IPS DF 4.7 (cell line): ENCODE measurements at regions not wholly inside any gene's neighbourhood (a gene's known extent, or its start where the extent isn't known, plus 50 kb on each side); places are given as distances from the start of the nearest gene placed in this dataset.
"Not testable (repeated sequence)": the region's sequence is repeated elsewhere in the genome, so short reads cannot be mapped to it uniquely, and the experiment has no call there.

ENCODE experiments used
- DNase-seq: peaks from one replicate; pipeline ENCODE4 v3.0.0-alpha.2; 2013; ENCODE audit warnings: low spot score; ENCODE audit errors: extremely low read depth

DNA sequence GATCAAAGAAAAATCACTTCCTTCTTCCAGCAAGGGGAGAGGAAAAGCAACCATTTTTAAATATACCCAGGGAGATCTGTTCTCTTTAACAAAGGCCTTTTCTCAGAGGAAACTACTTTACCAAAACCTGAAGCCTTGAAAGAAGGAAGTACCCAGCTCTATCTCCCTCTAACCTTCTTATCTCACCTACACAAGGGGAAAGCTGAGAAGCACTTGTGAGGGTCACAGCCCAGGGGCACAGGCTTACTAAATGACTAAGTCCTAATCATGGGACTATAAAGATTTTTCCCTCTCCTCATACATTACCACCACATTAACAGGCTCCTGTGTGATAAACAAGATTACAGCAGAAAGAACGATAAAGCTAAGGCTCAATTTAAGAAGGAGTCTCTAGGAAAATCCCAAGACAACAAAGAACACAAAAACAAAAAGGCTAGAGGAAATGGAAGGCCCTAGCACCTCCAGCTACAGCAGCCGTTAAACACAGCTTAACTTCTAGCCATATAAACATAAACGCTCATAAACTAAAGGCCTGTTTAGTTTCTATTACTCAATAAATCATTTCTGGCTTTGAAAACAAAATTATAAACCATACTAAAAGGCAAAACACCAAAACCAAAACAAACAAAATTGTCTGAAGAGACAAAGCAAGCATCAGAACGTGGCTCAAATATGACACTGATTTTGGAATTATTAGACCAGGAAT lies 284.9 kb upstream of the ECI2 start:
- no peak for DNase-seq

DNA sequence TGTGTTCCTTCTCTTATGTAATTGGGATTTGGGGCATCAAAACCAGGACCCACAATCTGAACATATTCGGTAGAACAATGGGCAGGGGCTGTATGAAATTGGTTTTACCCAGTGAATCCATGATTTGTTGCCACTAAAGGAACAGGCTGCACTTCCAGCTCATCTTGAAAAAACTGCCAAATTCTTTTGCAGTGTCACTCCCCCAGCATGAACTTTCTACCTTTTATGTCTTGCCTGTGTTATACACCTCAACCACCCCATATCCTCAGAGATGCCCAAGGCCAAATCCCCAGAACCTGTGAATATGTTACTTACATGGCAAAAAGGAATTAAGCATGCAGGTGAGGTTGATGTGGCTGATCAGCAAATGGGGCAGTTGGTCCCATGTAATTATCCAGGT lies 280.2 kb upstream of the ECI2 start:
- no peak for DNase-seq

DNA sequence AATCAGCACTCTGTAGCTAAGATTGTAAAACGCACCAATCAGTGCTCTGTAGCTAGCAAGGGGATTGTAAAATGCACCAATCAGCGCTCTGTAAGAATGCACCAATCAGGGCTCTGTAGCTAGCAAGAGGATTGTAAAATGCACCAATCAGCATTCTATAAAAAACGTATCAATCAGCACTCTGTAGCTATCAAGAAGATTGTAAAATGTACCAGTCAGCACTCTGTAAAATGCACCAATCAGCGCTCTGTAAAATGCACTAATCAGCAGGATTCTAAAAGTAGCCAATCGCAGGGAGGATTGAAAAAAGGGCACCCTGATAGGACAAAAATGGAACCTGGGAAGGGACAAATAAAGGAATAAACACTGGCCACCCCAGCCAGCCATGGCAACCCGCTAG lies 278.7 kb upstream of the ECI2 start:
- DNase-seq = not testable (repeated sequence)

DNA sequence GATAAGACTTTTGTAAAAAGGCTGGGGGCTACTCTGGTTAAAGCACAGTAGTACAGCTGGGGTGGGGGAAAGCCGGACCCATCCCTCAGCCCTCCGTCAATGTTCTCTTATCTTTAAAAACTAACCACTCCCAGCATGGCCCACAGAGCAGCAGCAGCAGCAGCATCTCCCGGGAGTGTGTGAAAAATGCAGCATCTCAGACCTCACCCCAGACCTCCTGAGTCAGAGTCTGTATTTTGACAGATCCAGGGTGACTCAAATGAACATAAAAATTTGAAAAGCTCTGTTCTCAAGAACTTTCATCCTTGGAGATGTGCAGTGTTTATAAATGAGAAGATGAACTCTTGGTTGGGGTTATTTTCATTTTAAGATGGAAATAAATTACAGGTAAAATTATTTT lies 277.7 kb upstream of the ECI2 start:
- no peak for DNase-seq

DNA sequence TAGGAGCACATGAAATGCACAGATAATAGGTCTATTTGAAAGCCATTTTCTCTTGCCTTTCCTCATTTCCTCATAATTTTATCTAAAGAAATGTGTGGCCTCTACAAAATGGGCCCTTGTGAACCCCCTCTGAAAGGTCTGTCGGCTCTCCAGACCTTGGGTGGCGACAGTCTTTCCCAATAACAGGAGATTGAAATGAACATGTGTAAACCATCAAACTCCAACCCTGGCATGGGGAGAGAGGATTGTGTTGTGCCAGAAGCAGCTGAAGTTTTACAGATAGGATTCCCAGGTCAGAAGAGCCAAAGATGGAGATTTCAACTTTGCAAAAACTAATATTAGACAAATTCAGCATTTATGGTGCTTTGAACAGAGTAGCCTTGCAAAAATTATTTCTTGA lies 277.1 kb upstream of the ECI2 start:
- no peak for DNase-seq

GRCh38 chr6:4412077-4412476 lies 276.7 kb upstream of the ECI2 start:
- DNase-seq = no peak

DNA sequence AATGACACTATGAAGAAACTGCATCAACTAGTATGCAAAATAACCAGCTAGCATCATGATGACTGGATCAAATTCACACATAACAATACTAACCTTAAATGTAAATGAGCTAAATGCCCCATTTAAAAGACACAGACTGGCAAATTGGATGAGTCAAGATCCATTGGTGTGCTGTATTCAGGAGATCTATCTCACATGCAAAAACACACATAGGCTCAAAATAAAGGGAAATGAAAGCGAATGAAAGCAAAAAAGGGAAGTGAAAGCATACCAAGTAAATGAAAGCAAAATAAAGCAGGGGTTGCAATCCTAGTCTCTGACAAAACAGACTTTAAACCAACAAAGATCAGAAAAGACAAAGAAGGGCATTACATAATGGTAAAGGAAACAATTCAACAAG lies 272.3 kb upstream of the ECI2 start:
- DNase-seq = not testable (repeated sequence)

DNA sequence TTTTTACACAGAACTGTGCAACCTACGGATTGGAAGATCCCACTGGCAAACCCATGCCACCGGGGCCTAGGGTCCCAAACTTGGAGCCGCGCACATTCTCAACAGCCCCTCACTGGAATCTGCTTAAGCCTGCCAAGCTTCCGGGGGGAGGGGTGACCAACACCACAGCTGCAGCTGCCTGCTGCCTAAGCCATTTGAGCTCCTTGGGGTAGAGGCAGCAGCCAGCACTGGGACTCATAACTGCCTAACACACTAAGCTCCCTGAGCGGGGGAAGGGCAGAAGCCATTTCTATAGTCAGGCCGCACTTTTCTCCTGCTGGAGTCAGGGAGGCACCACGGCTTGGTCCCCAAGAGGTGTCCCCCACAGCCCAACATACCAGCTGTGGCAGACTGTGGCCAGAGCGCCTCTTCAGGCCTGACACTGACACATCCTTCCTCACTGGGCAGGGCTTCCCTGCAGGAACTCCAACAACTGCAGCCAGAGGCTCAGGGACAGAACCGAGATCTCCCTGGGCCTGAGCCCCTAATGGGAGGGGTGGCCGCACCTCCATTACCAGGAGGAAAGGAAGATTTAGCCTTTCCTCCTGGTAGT lies 270.3 kb upstream of the ECI2 start:
- no peak for DNase-seq

DNA sequence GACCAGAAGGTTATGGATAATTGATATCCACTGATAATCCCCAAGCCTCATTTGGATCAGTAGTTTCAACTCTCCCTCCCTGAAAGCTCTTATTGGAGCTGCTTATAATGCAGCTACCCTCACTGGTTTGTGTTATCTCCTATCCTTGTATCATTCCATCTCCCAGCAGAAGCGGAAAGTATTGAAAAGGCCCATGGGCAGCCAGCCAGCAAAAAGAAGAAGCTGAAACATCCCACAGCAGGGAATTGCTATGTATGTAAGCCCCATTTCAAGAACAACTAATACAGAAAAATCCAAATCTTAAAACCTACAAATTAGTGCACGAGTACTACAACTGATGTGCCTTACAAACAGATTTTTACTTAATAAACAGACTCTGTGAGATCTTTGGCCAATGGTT lies 269.0 kb upstream of the ECI2 start:
- no peak for DNase-seq

GRCh38 chr6:4403828-4404227 lies 268.5 kb upstream of the ECI2 start:
- DNase-seq = no peak

DNA sequence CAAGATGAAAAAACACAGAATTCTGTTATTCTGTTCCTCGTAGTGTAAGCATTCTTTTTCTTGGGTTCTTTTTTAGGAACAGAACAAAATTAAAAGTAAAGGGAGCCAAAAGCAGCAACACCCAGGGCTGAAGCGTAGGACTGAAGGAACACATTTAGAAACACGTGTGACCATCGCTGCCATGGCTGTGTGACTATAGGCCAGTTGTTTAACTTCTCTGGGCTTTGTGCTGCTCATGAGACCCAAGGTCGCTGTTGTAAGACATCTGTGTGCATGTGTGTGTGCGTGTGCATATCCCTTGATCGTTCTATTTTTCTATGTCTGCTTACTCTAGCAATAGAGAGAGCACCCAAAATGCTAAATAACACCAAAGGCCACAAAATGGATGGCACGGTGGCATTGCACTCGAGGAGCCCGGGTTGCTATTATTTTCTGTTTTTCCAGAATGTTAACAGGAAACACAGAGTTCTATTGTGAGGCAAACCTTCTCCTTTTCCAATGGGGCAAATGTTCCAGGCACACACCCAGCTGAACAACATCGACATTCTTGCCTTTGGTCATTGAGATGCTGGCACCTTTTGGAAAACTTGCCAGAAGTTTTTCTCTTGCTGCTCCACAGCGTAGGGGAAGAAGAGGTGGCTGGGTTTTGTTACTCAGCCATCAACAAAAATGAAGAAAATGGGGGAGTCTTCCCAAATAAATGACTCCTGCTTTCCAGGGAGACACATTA lies 267.8 kb upstream of the ECI2 start:
- DNase-seq = no peak

DNA sequence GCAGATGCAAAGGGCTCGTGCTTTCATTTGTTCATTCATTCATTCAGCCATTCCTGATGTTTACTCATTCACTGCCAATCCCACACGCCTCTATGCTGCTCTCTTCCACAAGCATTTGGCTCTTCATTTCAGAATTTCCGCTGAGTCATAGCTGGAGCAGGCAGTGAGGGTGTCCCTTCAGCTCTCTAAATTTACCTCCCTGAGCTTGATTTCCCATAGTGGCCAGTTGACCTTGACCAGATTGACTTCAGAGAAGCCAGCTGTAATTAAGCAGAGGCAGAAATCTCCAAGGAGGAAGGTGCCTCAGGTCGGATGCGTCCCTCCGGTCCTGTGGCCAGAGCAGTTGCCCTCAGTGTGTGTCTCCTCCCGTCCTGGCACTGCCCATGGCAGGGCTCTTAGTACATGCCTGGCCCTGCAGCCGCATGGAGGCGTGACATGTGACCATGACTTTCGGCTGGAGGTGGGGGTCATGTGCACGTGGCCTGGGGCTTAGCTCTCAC lies 267.2 kb upstream of the ECI2 start:
- no peak for DNase-seq

DNA sequence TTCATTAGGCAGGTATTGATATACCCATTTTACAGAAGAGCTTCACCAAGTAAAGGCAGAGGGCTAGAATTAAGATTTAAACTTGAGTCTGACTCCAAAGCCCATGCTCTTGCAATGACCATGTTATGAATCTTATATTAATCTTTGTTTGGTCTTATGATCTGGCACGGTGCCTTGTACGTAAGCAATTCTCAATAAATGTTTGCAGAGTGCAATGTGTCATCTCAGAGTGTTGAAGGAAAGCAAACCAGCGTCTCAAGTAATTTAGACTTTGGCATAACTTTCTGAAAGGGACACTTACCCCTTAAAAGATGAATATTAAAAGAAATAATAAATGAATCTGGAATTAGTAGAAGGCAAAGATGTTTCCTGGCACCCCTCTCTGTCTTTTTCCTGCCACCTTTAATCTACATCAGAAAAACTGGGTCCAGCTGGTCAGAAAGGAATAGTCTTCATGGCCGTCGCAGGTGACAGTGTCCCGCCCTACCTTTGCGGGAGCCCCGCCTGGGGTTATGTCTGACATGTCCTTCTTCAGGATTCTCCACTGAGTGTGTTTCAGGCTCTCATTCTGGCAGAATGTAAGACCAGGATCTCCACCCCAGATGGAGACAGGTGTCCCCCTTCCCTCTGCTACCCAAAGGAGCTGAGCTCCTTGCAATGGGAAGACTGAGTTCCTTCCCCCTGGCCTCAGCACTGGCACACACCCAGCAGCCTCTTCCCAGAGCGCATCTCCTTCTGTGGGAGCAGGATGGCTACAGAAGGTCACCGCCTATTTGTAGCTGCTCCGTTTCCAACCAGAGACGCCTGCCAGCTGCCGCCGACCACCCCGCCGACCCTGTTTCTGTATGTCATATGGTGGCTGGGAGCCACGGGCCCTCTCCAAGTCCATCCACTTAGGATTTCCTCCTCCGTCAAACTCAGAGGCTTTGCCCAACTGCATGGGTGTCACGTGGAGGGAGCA lies 266.3 kb upstream of the ECI2 start:
- DNase-seq = no peak

DNA sequence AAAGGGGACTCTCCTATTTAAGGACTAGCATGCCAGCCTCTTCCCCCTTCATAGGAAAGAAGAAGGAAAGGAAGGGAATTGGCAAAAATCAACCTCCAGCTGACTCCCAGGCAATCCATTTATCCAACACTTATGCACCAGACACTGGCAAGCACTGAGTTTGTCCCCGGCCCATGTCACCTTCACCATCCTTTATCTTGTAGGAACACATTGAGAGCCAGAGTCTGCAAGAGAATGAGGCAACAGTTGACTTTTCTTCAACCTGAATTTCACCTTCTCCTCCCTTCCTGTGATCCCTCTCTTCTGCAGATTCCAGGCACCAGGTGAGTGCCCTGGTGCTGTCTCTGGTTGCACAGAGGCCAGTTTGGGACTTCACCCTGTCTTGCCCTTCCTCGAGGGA lies 264.3 kb upstream of the ECI2 start:
- no peak for DNase-seq

DNA sequence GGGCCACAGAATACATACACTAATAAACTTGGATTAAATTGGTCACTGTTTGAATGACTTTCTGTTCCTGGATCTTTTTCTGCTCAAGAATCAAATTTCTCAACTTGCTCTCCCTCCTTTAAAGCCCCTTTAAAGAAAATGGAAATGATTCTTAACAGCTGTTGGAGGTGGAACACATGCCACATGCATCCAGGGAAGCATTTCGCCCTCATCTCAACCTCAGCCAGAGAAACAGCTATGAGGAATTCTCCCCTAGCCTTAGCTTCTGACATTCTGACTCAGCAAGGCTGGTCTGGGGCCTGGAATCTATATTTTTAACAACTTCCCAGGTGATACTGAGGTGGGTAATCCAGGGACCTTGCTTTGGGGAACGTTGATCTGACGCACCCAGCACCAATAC lies 263.4 kb upstream of the ECI2 start:
- DNase-seq = no peak

- DNase-seq = no peak
Measured at GRCh38 chr6:4397307-4397706, 261.9 kb upstream of the ECI2 start.

- DNase-seq = no peak
Measured at GRCh38 chr6:4396044-4396443, 260.7 kb upstream of the ECI2 start.

GRCh38 chr6:4395386-4395785 lies 260.0 kb upstream of the ECI2 start:
- no peak for DNase-seq

DNA sequence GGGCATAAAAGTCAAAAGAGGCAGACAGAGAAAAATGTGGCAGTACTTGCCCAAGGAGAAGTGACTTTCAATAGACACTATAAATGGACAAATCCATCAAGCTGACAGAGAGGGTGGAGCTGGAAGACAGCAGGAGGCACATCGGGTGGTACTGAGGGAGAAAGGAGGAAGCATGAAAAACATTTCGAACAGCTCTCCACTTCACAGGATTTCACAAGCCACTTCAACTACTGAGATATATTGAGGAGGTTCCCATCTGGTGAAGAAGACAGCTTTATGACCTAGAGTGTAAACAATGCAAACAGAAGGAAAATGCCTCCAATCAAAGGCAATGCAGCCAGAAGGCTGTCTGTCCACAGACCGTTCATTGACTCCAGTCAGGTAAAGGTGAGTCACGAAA lies 259.4 kb upstream of the ECI2 start:
- DNase-seq = no peak

GRCh38 chr6:4388675-4389074 lies 253.3 kb upstream of the ECI2 start:
- DNase-seq = peak; percentile 16

DNA sequence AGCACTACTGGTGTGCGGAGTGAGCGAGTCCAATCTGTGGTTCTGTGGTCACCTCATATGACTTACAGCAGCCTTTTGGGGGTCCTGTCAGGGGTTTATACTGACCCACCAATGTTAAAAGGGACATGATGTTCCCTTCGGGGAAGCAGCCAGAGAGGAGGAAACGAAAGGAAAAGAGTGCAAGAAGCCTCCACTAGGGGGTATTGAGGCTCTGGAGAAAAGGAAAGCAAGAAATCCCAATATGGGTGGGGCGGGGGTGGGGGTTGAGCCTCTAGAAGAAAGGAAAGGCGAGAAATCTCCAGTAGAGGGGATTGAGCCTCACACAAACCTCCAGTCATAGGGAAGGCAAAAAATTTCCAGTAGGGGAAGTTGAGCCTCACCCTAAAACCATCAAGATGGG lies 249.3 kb upstream of the ECI2 start:
- no peak for DNase-seq
